ENCODE measurements at regions not wholly inside any gene's neighbourhood (a gene's known extent, or its start where the extent isn't known, plus 50 kb on each side); places are given as distances from the start of the nearest gene placed in this dataset.

DNA sequence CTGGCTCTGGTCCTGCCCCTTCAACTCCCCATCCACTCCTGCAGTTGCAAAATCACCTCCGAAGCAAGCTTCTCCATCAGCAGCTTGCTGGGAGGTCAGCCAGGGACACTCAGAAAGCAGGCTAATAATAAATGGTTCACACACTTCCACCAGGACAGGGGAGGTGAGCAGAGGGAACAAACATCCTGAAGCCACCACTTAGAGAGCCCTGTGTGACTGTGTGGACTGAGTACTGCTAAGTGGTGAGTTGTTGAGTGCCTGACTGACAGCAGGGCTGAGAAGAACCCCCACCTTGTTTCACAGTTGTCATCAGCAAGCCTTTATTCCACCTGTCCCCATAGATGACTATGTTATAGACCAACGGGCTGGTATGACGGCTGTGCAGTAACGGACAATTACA lies 213.9 kb downstream of the CBLN1 start:
- TF ChIP-seq, protein P1, sequence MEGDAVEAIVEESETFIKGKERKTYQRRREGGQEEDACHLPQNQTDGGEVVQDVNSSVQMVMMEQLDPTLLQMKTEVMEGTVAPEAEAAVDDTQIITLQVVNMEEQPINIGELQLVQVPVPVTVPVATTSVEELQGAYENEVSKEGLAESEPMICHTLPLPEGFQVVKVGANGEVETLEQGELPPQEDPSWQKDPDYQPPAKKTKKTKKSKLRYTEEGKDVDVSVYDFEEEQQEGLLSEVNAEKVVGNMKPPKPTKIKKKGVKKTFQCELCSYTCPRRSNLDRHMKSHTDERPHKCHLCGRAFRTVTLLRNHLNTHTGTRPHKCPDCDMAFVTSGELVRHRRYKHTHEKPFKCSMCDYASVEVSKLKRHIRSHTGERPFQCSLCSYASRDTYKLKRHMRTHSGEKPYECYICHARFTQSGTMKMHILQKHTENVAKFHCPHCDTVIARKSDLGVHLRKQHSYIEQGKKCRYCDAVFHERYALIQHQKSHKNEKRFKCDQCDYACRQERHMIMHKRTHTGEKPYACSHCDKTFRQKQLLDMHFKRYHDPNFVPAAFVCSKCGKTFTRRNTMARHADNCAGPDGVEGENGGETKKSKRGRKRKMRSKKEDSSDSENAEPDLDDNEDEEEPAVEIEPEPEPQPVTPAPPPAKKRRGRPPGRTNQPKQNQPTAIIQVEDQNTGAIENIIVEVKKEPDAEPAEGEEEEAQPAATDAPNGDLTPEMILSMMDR (IDR thresholded peaks at IDR 0.05): no peak
- TF ChIP-seq POLR2A (IDR thresholded peaks at IDR 0.05): no peak

Data from ovary (tissue), 3 donors.